SK-N-MC (cell line): ENCODE measurements at regions not wholly inside any gene's neighbourhood (a gene's known extent, or its start where the extent isn't known, plus 50 kb on each side); places are given as distances from the start of the nearest gene placed in this dataset.

Experiments
- FOXP2 ChIP-seq: optimal IDR thresholded peaks from 2 replicates; pipeline ENCODE3; 2011; ENCODE audit warnings: mild to moderate bottlenecking, moderate library complexity; ENCODE audit not compliant: insufficient read depth; ENCODE audit errors: extremely low read length, control extremely low read depth
- POLR2AphosphoS5 ChIP-seq: IDR thresholded peaks from 2 replicates; pipeline ENCODE4 v1.6.1; 2012; ENCODE audit warnings: mild to moderate bottlenecking, low read depth, low read length, borderline replicate concordance

- TF ChIP-seq POLR2AphosphoS5 (no peak), FOXP2 (no peak)
These were observed 841.7 kb upstream of the ACVR2A start for GRCh38 chr2:147003081-147003480.
